ENCODE measurements at regions not wholly inside any gene's neighbourhood (a gene's known extent, or its start where the extent isn't known, plus 50 kb on each side); places are given as distances from the start of the nearest gene placed in this dataset.

DNA sequence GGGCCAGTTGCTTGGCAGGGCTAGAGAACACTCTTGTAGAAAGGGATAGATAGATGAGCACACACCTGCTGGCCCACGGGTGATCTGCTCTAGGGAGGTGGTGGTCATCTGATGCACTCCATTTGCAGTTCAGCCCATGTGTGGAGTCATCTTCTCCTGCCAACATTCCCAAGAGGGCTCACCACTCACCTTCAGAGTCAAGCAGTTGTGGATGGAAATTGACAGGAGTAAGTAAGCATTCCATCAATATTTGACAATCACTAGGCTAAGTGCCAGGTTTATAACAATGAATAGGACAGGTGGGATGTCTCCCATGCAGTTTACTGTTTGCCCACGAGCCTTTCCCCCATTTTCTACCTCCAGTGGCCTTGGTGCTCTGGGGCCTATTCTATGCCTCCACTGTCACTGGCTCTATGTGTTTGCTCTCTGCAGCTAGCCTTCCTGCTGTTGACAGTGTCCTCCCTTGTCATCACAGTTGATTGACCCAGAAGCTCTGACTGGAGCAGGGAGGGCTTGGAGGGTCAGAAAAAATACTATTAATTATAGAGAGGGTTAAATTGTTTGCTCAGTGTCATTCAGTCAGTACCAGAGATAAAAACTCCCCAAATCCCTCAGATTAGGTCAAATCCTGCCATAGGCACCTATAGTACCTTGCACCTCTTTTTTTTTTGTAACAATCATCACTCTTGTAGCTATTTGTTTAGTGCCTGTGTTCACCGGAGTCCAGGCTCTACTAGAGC is 134.6 kb upstream of the PZP start:
- DNase-seq (no peak), ATAC-seq (ENCODE audit: low read depth) (no peak)
- in situ Hi-C loops (cut with MboI; ENCODE audit: low sequenced_read_pairs) (loop anchor here (25.0 kb wide), 3 partner anchors 120 to 370 kb away; no protein-coding TSS in a partner anchor), dilution Hi-C loops (cut with HindIII; ENCODE audit: low sequenced_read_pairs, unreplicated experiment) (no loop called here), intact Hi-C loops (cut with micrococcal nuclease) (no loop called here)
- no peaks in the 10 kb centered on the region for H4K20me1 ChIP-seq (ENCODE audit: insufficient read depth, low read length)
- no peaks in the 10 kb centered on the region for H3K79me1 ChIP-seq (ENCODE audit: low read depth in 1 of 2, low read length in 2 of 2)
- H2AFZ ChIP-seq (replicated peaks; ENCODE audit: low read length, poor library complexity) = no peak overlapping the region
- H3K9ac ChIP-seq (ENCODE audit: low read depth, low read length) = no peak overlapping the region
- H3K27ac ChIP-seq (ENCODE audit: insufficient read depth, low read length) = no peak overlapping the region
- H3K14ac ChIP-seq (replicated peaks; ENCODE audit: low read depth, low read length) = no peak overlapping the region
- BruUV-seq (replicated peaks) = no TSS peak
- no peak overlapping the region for H3K4ac ChIP-seq (ENCODE audit: low read depth, low read length)
- H3K36me3 ChIP-seq (ENCODE audit: control insufficient read depth, insufficient read depth, low read length) = no peaks in the 10 kb centered on the region
- CTCF ChIA-PET = interaction anchor here (0.7 to 1.1 kb wide), 2 partner anchors 11 to 12 kb away, joined by 3 to 4 read pairs; no protein-coding TSS in a partner anchor
- H3K4me3 ChIP-seq (ENCODE audit: insufficient read depth, low read depth, low read length) = no peak overlapping the region
- TF ChIP-seq RAD21 (IDR thresholded peaks at IDR 0.05; ENCODE audit: low read length) (no peak), MAFK (IDR thresholded peaks at IDR 0.05; ENCODE audit: low read depth, low read length) (no peak), NFE2L2 (IDR thresholded peaks at IDR 0.05; ENCODE audit: low read depth, low read length) (no peak), SMC3 (IDR thresholded peaks at IDR 0.05; ENCODE audit: low read depth, low read length) (no peak), BHLHE40 (IDR thresholded peaks at IDR 0.05; ENCODE audit: low read depth, low read length) (no peak), CHD1 (IDR thresholded peaks at IDR 0.05; ENCODE audit: low read depth, low read length) (no peak), RFX5 (IDR thresholded peaks at IDR 0.05; ENCODE audit: low read depth, low read length) (no peak), MAZ (IDR thresholded peaks at IDR 0.05; ENCODE audit: borderline replicate concordance, low read depth, low read length) (no peak), MXI1 (IDR thresholded peaks at IDR 0.05; ENCODE audit: borderline replicate concordance, low read depth, low read length) (no peak), POLR2A (IDR thresholded peaks at IDR 0.05; ENCODE audit: low read depth, low read length) (no peak), FOS (IDR thresholded peaks at IDR 0.05; ENCODE audit: low read depth, low read length) (no peak), CEBPB (IDR thresholded peaks at IDR 0.05; ENCODE audit: low read depth, low read length) (no peak), RCOR1 (IDR thresholded peaks at IDR 0.05; ENCODE audit: insufficient replicate concordance, low read length) (no peak)
- TF ChIP-seq, protein P1, sequence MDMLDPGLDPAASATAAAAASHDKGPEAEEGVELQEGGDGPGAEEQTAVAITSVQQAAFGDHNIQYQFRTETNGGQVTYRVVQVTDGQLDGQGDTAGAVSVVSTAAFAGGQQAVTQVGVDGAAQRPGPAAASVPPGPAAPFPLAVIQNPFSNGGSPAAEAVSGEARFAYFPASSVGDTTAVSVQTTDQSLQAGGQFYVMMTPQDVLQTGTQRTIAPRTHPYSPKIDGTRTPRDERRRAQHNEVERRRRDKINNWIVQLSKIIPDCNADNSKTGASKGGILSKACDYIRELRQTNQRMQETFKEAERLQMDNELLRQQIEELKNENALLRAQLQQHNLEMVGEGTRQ (IDR thresholded peaks at IDR 0.05; ENCODE audit: low read depth, low read length) = no peak
- TF ChIP-seq, protein P2, sequence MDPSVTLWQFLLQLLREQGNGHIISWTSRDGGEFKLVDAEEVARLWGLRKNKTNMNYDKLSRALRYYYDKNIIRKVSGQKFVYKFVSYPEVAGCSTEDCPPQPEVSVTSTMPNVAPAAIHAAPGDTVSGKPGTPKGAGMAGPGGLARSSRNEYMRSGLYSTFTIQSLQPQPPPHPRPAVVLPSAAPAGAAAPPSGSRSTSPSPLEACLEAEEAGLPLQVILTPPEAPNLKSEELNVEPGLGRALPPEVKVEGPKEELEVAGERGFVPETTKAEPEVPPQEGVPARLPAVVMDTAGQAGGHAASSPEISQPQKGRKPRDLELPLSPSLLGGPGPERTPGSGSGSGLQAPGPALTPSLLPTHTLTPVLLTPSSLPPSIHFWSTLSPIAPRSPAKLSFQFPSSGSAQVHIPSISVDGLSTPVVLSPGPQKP (IDR thresholded peaks at IDR 0.05; ENCODE audit: borderline replicate concordance, low read depth, low read length) = no peak
- TF ChIP-seq, protein P3, sequence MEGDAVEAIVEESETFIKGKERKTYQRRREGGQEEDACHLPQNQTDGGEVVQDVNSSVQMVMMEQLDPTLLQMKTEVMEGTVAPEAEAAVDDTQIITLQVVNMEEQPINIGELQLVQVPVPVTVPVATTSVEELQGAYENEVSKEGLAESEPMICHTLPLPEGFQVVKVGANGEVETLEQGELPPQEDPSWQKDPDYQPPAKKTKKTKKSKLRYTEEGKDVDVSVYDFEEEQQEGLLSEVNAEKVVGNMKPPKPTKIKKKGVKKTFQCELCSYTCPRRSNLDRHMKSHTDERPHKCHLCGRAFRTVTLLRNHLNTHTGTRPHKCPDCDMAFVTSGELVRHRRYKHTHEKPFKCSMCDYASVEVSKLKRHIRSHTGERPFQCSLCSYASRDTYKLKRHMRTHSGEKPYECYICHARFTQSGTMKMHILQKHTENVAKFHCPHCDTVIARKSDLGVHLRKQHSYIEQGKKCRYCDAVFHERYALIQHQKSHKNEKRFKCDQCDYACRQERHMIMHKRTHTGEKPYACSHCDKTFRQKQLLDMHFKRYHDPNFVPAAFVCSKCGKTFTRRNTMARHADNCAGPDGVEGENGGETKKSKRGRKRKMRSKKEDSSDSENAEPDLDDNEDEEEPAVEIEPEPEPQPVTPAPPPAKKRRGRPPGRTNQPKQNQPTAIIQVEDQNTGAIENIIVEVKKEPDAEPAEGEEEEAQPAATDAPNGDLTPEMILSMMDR (conservative IDR thresholded peaks at IDR 0.05; ENCODE audit: low read depth, low read length) = no peak
- H2BK15ac ChIP-seq (ENCODE audit: low read depth, low read length) = no peak overlapping the region
- no peaks in the 10 kb centered on the region for H3K4me1 ChIP-seq (ENCODE audit: control insufficient read depth, insufficient read depth, low read length)
- H2AK9ac ChIP-seq (replicated peaks; ENCODE audit: low read depth, low read length, poor library complexity) = no peak overlapping the region
- H4K8ac ChIP-seq (ENCODE audit: low read depth in 2 of 2, low read length in 2 of 2) = no peak overlapping the region
- H2BK20ac ChIP-seq (ENCODE audit: low read depth, low read length) = no peak overlapping the region
- H4K5ac ChIP-seq (ENCODE audit: low read depth, low read length) = no peak overlapping the region
- H3K4me2 ChIP-seq (ENCODE audit: low read depth, low read length) = no peak overlapping the region
- no peak overlapping the region for H3K23ac ChIP-seq (ENCODE audit: low read depth, low read length)
- no peaks in the 10 kb centered on the region for H3K9me1 ChIP-seq (ENCODE audit: insufficient read depth, low read length)
- no CpG with 5 or more reads among the region's 3 CpGs for WGBS, 2 experiments (ENCODE audit: extremely low coverage in 2 of 2, insufficient read length in 1 of 2)
- no peak overlapping the region for H3K56ac ChIP-seq (ENCODE audit: extremely low read depth, insufficient read depth, low read length)
- no peak overlapping the region for H2BK120ac ChIP-seq (ENCODE audit: low read depth, low read length)
- no peak overlapping the region for H2AK5ac ChIP-seq (ENCODE audit: low read depth, low read length)
- POLR2A ChIA-PET (ENCODE audit: unreplicated experiment) = no interaction called here
- no peak overlapping the region for H2BK5ac ChIP-seq (ENCODE audit: low read depth, low read length, poor library complexity, severe bottlenecking)
- peaks cover 14% of the 10 kb centered on the region for H3K27me3 ChIP-seq (ENCODE audit: control insufficient read depth, insufficient read depth, low read length)
- no peak overlapping the region for H4K91ac ChIP-seq (ENCODE audit: insufficient read depth, low read depth, low read length)
- H3K9me3 ChIP-seq (ENCODE audit: control insufficient read depth, insufficient read depth, low read length) = no peaks in the 10 kb centered on the region
- H3K18ac ChIP-seq (ENCODE audit: low read depth, low read length) = no peak overlapping the region
